ENCODE measurements at regions not wholly inside any gene's neighbourhood (a gene's known extent, or its start where the extent isn't known, plus 50 kb on each side); places are given as distances from the start of the nearest gene placed in this dataset.

GRCh38 chr11:38169286-38169685, 1571.2 kb upstream of the RAG2 start:
- TF ChIP-seq POLR2A (IDR thresholded peaks at IDR 0.05; ENCODE audit: low read depth, low read length) = no peak
- no peak for TF ChIP-seq POLR2AphosphoS5 (IDR thresholded peaks at IDR 0.05; ENCODE audit: low read depth, low read length)
- no peak for TF ChIP-seq TAF1 (IDR thresholded peaks at IDR 0.05; ENCODE audit: borderline replicate concordance, low read depth, low read length)
